ENCODE measurements at regions not wholly inside any gene's neighbourhood (a gene's known extent, or its start where the extent isn't known, plus 50 kb on each side); places are given as distances from the start of the nearest gene placed in this dataset.
A peak's percentile ranks its signal among the peaks of the same experiment; 100 is the strongest.
"Not testable (repeated sequence)": the region's sequence is repeated elsewhere in the genome, so short reads cannot be mapped to it uniquely, and the experiment has no call there.

DNA sequence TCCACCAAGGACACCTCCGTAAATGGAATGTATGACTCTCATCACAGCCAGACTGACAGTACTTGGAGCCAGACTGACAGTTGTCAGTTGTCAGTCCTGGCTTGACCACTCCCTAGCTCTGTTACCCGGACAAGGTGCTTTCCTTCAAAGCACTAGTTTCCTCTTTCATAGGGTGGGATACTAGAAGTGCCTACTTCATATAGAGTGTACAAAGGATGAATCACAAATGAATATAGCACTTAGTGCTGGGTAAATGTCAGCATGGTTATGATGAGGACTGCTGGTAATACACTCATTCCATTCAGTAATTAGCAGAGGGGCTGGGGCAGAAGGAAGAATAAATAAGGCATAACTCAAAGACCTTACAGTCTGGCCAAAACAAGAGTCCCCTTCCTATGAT is 91.4 kb downstream of the ARL4C start:
- DNase-seq, result no peak

DNA sequence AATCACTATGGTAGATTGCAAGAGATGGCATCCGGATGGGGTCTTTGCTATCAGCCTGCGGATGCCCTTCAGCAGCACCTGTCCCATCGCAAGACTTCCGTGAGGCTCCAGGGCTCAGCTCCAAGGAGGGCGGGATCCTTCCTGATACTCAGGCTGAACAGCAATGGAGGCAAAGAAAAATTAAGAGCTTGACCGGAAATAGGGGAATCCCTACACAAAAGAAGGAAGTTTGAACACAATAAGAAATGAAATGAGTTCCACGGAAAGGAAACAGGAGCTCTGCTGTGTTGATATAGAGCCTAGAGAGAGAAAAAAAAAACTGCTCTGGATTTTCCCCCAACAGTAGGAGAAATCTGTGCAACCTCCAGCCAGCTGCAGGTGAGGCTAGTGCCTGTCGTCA is 91.9 kb downstream of the ARL4C start:
- no peak for DNase-seq

DNA sequence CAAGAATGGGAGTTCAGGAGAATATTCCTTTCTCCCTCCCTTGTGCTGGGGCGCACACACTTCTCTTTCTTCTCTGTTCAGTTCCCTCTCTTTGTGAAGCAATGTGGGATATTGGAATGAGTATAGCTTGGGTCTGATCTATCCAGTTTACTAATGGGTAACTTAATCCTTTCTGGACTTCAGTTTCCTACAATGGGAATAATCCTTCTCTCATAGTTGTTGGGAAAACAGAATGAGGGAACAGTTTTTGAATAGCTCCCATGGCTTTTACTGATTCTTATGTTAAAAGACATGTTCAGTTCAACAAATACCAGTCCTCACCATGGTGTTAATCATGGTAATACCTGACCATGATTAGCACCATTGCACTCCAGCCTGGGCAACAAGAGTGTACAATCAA is 93.1 kb downstream of the ARL4C start:
- no peak for DNase-seq

DNA sequence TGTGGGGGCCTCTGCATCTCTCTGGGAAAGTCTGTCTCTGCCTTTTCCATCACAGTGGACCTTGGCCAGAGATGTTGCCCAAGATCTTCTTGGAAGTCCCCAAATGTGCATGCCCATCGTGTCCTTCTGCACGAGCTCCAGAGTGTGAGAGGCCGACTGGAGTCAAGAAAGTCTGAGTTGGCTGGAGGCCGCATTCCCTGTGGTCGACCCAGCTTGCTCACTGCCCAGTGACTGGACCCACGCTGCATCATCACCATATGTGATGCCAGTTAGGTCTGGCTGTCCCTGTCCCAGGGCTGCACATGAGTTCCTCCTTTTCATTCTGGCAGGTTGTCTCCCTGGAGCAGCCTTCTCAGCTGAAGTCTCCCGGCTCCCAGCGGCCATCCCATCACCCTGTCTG is 93.8 kb downstream of the ARL4C start:
- DNase-seq, result no peak

DNA sequence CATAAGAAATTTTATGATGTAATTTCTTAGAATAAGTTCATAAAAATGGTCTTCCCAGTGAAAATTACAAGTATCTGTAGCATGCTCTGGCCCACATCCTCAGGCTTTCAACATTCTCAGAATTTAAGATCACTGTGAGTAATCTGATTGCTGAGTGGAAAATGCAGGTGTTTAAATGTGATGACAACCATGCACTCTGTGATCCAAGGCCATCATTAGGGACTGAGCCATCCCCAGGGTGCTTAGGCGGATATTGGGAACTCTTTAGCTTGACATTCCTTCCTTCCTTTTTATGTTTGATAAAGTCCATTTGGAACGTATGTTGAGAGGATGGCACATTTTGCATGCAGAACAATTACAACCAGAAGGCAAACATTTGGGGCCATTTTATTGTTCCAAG is 95.5 kb downstream of the ARL4C start:
- peak; percentile 12 for DNase-seq

DNA sequence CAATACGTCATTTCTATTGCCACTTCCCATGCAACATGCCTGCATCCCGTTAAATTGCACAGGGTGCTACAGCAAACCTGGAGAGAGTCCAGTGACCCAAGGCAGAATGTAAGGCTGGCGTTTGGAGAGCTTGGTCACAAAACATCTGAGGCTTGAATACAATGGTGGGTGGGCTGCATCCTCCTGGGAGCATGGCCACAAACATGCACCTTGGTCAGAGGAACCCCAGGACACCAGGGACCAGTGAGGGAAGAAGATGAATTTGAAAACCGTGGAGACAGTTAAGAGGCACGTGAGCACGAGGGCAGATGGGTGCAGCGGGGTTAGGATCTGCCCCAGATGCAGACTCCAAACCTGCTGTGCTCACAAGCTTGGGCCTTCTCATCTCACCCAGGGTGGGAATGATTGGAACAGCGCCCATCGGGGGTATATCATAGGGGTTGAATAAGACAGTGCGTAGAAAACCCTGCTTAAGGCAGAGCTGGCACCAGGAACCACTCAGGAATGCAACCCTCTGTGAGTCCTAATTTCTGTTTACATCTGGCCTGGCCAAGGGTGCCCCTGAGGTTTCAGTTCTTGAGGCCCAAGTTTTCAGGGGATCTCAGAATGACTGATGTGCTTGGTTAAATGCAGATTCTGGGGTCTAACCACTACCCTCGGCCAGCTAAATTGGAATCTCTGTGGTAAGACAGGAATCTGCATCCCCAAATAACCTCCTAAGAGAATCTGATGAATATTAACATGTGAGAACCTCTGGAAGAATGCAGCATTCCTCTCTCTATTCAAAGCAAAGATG is 97.2 kb downstream of the ARL4C start:
- peak; percentile 28 for DNase-seq

DNA sequence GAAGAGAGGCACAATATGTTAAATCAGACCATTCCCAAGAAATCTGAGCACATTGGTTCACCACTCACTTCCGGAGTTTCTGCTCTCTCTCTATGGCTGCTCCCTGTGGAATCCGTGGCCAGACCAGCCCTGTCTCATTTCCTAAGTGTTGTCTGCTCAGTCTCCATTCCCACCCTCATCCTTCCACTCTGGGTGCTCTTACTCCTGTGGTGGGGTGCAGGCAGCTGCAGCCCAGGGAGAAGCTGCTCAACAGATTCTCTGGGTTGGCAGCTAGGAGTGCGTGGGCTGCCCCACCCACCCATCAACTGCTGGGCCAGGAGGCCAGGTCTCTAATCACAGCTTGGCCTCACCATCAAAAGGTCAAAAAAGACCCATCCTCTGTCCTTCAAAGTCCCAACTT is 98.3 kb downstream of the ARL4C start:
- no peak for DNase-seq

DNA sequence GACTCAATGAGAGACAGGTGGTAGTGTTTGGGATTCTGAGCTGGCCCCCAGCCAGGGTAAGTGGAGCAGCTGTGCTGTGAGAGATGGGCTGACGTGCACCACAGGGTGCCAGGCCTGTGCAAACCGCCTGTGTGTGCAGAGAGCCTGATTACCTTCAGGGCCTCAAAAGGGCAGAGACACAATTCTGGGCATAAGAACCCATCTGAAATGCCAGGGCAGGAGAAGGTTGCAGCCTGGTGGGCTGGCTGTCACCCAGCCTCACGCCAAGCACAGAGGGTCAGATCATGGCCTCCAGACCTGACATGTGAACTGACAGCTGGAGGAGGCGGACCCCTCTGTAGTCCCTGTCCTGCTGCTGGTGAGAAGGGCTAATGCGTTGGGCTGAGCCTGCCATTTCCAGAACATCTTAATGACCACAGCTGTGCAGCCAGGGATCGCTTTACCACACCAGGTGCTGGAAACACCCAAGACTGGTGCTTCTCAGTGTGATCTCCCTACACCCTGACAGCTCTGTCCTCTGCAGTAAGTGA is 100.9 kb downstream of the ARL4C start:
- no peak for DNase-seq

DNA sequence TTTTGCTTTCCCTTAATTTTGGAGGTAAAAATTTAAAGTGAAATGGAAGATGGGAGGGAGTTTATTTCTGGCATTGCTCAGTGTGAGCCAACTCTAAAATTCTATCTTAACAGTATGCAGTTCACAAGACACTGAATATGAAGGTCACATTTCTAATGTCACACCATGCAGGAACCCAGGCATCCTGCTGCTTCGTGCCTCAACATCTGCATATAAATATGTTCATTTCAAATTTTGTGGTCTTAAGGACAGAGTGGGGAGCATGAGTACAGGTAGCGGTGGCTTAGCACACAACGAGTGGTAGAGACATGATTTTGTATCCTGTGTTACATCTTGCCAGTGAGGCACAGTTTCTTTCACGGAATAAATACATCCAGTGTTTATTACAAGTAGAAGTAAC is 102.4 kb downstream of the ARL4C start:
- no peak for DNase-seq

DNA sequence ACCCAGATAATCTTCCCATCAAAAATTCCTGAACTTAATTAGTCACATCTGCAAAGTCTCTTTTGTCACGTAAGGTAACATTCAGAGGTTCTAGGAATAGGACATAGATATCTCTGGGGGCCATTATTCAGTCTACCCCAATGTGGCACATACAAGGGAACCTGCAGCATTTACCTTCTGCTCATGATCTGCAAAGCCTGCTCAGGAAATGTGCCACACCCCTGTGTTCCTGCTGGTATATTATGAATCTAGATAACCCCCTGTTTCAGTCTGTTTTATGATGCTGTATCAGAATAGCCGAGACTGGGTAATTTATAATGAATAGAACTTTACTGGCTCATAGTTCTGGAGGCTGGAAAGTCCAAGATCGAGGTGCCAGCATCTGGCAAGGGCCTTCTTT is 103.5 kb downstream of the ARL4C start:
- no peak for DNase-seq

DNA sequence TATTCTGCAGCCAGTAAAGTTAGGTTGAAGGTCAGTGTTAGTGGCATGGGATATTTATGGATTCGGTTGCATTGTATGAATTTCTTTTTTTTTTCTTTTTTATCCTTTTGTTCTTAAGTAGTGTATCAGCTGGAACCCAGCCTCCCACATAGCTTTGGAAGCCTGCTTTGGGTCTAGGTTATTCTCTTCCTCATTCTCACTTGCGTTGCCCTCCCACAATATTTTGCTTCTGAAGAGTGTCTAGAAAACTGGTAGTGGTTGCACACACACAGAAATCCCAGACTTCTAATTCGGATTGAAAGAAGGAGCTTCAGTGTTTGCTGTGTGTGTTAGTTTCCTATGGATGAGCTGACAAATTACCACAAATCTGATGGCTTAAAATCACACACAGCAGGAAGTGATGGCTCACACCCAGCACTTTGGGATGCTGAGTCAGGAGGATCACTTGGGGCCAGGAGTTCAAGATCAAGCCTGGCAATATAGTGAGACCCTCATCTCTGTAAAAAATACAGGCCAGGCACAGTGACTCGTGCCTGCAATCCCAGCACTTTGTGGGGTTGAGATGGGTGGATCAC is 104.8 kb downstream of the ARL4C start:
- DNase-seq, result no peak

DNA sequence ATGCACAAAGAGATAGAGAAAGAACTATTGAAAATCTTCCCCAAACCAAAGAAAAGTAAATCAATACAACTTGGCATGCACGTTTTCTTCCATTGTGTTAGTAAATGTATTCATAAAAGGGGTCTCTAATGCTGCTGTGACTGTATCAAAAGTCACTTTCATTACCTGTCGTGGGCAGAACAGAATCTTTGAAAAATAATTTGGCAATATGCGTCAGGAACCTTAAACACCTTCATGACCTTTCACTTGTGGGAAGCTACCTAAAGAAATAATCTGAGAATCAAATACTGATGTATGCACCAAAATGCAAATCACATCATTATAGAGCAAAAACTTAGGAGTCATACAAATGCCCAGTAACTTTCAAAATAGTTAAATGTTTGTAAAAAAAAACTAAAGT is 105.3 kb downstream of the ARL4C start:
- no peak for DNase-seq

DNA sequence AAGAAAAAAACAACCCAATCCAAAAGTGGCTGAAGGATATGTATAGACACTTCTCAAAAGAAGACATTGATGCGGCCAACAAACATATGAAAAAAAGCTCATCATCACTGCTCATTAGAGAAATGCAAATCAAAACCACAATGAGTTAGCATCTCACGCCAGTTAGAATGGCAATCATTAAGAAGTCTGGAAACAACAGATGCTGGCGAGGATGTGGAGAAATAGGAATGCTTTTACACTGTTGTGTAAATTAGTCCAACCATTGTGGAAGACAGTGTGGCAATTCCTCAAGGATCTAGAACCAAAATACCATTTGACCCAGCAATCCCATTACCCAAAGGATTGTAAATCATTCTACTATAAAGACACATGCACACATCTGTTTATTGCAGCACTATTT is 107.2 kb downstream of the ARL4C start:
- not testable (repeated sequence) for DNase-seq

DNA sequence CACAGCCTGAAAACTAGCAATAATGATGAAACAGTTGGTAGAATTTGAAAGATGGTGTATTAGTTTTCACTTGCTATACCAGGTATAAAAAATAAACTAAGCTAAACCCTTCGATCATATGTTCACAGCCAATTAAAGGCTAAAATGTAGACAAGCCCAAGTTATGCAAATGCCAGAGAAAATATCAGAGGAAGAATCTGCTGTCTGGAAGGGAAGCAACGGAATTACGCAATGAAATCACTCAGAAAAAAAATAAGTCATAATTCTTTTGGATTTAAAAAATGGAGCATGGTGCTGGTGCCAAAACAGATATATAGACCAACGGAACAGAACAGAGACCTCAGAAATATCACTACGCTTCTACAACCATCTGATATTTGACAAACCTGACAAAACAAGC is 108.3 kb downstream of the ARL4C start:
- no peak for DNase-seq

DNA sequence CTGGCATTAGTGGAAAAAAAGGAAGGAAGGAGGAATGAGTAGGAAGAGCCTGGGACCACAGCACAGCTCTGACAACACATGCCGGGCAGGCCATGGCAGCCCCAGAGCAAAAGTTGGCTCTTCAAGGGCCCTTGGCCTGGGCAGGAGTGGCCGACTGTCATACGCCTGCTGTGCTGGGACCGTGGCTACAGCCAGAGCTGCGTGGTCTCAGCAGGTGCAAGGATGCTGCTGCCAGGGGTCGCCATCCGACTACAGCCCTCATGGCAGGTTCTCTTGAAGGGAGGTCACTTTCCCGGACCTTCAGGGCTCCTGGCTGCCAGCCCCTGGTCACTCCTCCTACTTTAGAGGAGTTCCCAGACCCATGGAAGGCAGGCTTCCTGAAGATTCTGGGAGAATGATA is 109.9 kb downstream of the ARL4C start:
- DNase-seq, result no peak

DNA sequence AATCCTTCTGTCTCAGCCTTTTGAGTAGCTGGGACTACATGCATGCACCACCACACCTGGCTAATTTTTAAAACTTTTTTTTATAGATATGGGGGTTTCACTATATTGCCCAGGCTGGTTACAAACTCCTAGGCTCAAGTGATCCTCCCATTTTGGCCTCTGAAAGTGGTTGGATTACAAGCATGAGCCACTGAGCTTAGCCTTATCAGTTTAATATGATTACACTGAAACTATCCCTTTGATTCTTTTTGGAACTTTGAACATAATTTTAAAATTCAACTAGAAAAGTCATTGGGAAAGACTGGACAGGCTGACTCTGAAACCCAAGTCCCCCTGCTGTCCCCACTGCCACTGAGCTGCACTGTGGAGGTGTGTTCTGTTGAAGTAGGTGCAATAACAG is 114.8 kb downstream of the ARL4C start:
- DNase-seq, result no peak

DNA sequence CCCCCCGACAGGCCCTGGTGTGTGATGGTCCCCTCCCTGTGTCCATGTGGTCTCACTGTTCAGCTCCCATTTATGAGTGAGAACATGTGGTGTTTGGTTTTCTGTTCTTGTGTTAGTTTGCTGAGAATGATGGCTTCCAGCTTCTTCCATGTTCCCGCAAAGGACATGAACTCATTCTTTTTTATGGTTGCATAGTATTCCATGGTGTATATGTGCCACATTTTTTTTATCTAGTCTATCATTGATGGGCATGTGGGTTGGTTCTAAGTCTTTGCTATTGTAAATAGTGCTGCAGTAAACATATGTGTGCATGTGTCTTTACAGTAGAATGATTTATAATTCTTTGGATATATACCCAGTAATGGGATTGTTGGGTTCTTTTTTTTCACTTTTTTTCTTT is 117.9 kb downstream of the ARL4C start:
- not testable (repeated sequence) for DNase-seq

DNA sequence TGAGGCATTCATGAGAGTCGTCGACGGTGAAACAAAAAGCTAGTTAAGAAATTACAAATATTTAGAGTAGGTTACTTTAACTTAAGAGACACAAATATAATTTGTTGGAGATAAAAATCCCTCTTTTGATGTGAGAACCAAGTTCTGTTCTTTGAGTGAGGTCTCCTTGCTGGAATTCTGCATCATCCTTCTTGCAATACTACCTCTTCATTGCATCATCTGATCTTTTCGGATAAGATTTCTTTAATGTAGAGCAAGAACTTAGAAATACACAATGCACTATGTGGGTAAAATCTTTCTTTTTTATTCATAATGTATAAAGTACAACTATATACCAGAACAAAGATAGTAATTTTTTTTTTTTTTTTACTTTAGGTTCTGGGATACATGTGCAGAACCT is 118.4 kb downstream of the ARL4C start:
- no peak for DNase-seq

DNA sequence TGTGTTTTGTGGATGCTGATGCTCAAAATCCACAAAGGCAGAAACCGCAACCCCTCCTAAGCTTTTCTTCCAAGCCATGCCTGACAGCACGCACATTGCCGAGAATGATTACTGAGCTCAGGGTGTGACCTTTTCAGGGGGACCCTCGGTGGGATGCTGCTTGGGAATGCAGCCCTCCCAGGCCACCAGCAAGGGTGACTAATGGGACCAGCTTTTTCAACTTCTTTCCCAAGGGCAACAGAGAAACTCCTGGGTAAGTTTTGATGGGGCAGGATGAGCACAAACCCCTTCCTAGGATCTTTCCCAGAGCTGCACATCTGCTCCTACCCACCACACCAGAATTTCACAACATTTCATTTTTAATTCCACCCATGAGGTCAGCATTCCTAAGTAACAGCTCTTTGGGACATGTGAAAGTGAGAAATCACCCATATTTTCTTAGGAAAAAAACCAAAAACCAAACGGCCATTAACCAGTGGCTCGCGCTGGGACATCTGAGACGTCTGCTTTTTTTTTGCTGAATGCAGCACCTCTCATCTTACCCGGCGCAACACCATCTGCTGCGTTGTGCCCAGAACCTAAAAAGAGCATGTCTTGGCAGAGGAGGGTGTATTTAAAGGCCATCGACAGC is 119.0 kb downstream of the ARL4C start:
- no peak for DNase-seq

DNA sequence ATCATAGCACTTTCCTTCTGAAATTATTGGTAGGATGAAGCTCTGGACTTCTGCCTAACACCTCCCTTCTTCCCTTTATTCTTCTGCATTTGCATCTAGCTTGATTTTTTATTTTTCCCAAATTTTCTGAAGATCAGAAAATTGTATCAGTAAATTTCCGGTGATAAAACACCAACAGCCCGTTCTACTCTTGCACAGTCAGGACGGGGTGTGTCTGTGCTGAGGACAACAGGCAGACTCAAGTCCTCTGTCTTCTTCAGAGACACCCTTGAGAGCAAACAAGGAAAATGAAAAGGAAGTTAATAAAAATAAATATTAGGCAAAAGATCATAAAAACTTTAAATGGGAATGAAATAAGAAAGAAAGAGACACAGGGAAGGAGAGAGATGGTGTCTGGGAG is 120.7 kb downstream of the ARL4C start:
- DNase-seq, result no peak

DNA sequence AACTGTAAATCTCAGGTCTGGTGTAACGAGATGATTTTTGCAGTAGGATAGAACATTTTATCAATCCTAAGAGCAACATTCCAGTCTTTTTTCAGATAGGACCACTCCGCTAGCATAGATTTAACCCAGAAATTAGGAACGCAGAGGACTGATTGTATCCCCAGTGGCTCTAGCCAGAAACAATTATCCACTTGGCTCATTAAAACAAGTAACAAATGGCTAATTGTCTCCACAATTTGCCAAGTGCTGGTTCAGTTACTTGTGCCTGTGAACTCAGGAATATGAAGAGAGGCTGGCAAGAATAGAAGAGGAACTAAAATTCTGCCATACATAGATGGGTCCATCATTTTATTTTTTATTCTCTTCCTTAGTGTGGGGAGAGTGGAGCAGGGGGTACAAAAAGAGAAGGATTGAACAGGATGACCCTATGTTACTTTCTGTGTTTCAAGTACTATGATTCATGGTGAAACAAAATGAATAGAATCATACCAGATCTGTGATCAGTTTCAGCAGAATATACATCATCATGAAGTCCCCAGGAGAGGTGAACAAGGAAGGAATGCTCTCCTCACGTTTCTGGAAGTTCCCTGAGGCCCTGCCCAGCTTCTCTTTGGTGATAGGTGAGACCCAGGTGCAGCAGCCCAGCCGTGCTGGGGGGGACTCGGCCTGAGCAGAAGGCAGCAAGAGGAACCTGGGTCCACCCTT is 121.6 kb downstream of the ARL4C start:
- no peak for DNase-seq

DNA sequence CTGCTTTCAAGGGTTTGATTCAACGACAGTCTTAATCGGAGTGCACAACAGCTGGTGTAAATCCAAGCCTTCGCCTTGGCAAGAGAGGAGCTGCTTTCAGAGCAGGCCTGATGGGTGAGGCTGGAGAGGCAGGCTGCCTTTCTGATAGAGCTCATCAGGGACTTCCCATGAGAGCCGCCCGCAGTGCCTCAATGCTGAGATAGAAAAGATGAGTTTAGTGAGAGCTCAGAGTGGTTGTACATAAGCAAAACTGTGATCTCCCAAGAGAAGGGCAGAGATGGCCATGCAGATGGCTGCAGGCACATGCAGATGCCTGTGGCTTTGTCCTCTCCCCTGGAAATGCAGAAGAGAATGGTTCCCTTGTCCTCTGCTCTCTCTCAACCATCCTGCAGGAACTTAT is 122.1 kb downstream of the ARL4C start:
- no peak for DNase-seq

DNA sequence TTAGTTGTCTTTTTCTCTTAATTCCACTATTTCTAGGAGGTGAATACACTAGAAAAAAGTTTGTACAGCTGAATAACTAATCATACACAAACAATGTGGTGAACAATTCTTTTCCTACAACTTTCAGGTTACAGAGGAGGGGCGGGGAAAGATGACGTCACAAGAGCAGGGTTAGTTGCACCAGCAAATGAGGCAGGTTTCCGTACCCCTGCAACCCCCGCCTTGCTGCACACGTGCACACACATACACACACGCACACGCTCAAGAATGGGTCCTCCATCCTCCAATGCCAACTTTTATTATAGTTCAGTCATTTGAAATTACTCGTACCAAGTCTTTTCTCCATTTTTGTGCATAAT is 122.8 kb downstream of the ARL4C start:
- no peak for DNase-seq
